Loucy (cell line): ENCODE measurements at regions not wholly inside any gene's neighbourhood (a gene's known extent, or its start where the extent isn't known, plus 50 kb on each side); places are given as distances from the start of the nearest gene placed in this dataset.

Experiments
- H2AFZ ChIP-seq: fragments of 200-600 bp; sonication (generic); 2 replicates; pipeline ENCODE4 v1.6.0; 2016; ENCODE audit warnings: antibody characterized with exemption, mild to moderate bottlenecking, low read length, moderate library complexity
- H3F3A ChIP-seq: fragments of 200-600 bp; 2 replicates; pipeline ENCODE4 v1.6.0; 2016; ENCODE audit warnings: antibody characterized with exemption, low read depth, mild to moderate bottlenecking
- H3K27me3 ChIP-seq: fragments of 200-600 bp; sonication (generic); 2 replicates; pipeline ENCODE4 v1.6.1; 2014; ENCODE audit warnings: low read length, mild to moderate bottlenecking; ENCODE audit not compliant: insufficient read depth, poor library complexity, severe bottlenecking
- H3K36me3 ChIP-seq: fragments of 200-600 bp; sonication (generic); 2 replicates; pipeline ENCODE4 v1.6.1; 2016; ENCODE audit warnings: low read length; ENCODE audit not compliant: insufficient read depth
- H3K4me1 ChIP-seq: fragments of 200-600 bp; sonication (generic); 2 replicates; pipeline ENCODE4 v1.5.1; 2014; ENCODE audit warnings: low read length, mild to moderate bottlenecking; ENCODE audit not compliant: insufficient read depth, poor library complexity, severe bottlenecking
- H3K4me2 ChIP-seq: fragments of 200-600 bp; sonication (generic); 2 replicates; pipeline ENCODE4 v1.6.0; 2014; ENCODE audit warnings: antibody characterized with exemption, low read length, low read depth, mild to moderate bottlenecking; ENCODE audit not compliant: poor library complexity, severe bottlenecking
- H3K4me3 ChIP-seq: fragments of 200-600 bp; sonication (generic); 2 replicates; pipeline ENCODE4 v1.5.1; 2014; ENCODE audit warnings: low read length, mild to moderate bottlenecking, mixed read lengths; ENCODE audit not compliant: poor library complexity, severe bottlenecking
- H3K79me2 ChIP-seq: fragments of 200-600 bp; sonication (generic); 2 replicates; pipeline ENCODE4 v1.6.1; 2014; ENCODE audit warnings: low read length; ENCODE audit not compliant: insufficient read depth
- H3K9ac ChIP-seq: fragments of 200-600 bp; sonication (generic); 2 replicates; pipeline ENCODE4 v1.6.0; 2014; ENCODE audit warnings: mild to moderate bottlenecking, low read depth, low read length, moderate library complexity; ENCODE audit not compliant: poor library complexity, severe bottlenecking
- H3K9me2 ChIP-seq: fragments of 200-600 bp; sonication (generic); replicated peaks from 2 replicates; pipeline ENCODE4 v1.6.1; 2016; ENCODE audit warnings: low read depth, low read length, mixed read lengths
- H3K9me3 ChIP-seq: fragments of 200-600 bp; sonication (generic); 2 replicates; pipeline ENCODE4 v1.6.1; 2014; ENCODE audit warnings: mild to moderate bottlenecking, antibody characterized with exemption, low read length, low read depth; ENCODE audit not compliant: insufficient read depth
- H4K20me1 ChIP-seq: fragments of 200-600 bp; sonication (generic); 2 replicates; pipeline ENCODE4 v1.6.0; 2014; ENCODE audit warnings: antibody characterized with exemption, low read length, mild to moderate bottlenecking; ENCODE audit not compliant: insufficient read depth, poor library complexity, severe bottlenecking
- CTCF ChIP-seq: fragments of 200-600 bp; sonication (generic); conservative IDR thresholded peaks from 2 replicates; pipeline ENCODE4 v1.5.1; 2014; ENCODE audit warnings: mild to moderate bottlenecking, antibody characterized with exemption, low read length
- EZH2phosphoT487 ChIP-seq: fragments of 200-600 bp; IDR thresholded peaks from 2 replicates; pipeline ENCODE4 v1.6.1; 2018; ENCODE audit warnings: antibody characterized with exemption, mild to moderate bottlenecking, moderate library complexity, borderline replicate concordance

DNA sequence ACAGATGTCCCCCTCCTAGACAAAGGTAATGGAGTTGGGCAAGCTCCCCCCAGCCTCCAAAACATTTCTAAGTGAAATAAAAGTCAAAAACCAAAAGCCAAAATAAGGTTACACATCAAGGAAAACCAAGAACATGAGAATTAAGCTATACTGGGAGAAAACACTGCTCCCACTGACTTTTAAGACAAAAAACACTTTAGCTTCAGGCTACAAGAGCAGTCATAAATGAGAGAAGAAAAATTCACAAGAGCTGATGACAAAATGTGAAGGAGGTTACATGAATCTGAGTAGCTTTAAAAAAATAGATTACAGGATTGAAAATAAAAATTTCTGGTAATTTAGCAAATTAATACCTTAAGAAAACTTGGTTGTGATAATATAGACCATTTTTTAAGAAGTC is 1370.3 kb upstream of the CDH9 start:
- Histone ChIP-seq H3K4me1 (no peaks in the 10 kb centered on the region), H3K4me2 (no peak overlapping the region), H3K9me2 (no peaks in the 10 kb centered on the region), H4K20me1 (no peaks in the 10 kb centered on the region), H3K27me3 (no peaks in the 10 kb centered on the region), H2AFZ (no peak overlapping the region), H3K9me3 (no peaks in the 10 kb centered on the region), H3K79me2 (no peaks in the 10 kb centered on the region), H3K9ac (no peak overlapping the region), H3K4me3 (no peak overlapping the region), H3K36me3 (no peaks in the 10 kb centered on the region), H3F3A (no peaks in the 10 kb centered on the region)
- no peak for TF ChIP-seq CTCF
- TF ChIP-seq EZH2phosphoT487, result no peak

DNA sequence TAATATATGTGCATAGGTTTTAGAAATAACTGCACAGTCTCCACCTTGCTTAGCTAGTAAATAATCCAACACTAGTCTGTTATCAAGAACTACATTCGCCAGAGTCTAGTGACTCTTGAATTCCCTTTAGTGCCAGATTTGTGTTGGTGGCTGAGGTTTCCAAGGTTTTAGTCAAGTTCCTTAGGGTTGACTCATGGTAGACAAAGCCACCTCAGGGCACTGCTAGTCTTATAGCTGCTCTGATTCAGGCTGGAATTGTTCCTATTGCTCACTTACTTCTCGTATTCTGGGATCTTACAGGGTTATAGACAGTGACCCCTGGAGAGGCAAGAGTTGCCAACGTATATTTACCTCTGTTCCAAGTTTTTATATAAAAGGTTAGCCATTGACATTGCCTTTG is 1369.8 kb upstream of the CDH9 start:
- TF ChIP-seq EZH2phosphoT487, result no peak
- no peak for TF ChIP-seq CTCF
- Histone ChIP-seq H3F3A (no peaks in the 10 kb centered on the region), H3K27me3 (no peaks in the 10 kb centered on the region)

DNA sequence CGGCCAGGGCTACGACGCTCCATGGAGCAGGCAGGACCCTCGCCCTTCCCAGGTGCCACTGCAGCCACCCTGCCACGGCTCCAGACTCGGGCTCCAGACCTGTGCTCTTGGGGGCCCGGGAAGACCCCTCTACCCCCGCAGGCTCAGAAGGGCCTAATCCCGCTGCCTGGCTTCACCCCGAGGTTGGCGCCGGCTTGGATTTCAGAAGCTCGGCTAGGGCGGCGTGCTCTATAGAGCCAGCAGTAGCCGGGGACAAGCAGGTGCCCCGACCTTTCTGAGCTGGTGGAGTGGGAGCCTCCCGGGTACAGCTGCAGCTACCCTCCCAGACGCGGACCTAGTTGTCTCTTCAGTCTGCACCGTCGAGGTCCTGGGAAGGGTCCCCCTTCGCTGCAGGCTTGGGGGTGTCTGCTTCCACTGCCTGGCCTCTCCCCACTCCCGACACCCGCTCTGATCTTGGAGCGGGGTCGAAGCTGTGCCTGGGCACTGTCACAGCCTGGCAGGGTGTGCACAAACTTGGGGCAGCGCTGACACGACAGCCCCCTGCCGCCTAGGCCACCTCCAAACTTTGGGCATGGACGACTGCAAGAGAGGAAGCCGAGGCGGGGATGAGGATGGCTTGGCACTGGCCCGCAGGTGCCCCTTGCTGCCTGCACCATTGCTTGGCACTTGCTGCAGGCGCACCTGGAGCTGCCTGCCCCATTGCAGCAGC is 1366.1 kb upstream of the CDH9 start:
- no peaks in the 10 kb centered on the region for H3K79me2 ChIP-seq
- H3K9me2 ChIP-seq, result no peaks in the 10 kb centered on the region
- H3K4me3 ChIP-seq, result no peak overlapping the region
- H3K36me3 ChIP-seq, result no peaks in the 10 kb centered on the region
- H3K27me3 ChIP-seq, result no peaks in the 10 kb centered on the region
- no peak overlapping the region for H3K9ac ChIP-seq
- no peak overlapping the region for H2AFZ ChIP-seq
- H3K4me1 ChIP-seq, result no peaks in the 10 kb centered on the region
- no peaks in the 10 kb centered on the region for H3F3A ChIP-seq
- no peaks in the 10 kb centered on the region for H4K20me1 ChIP-seq
- no peak overlapping the region for H3K4me2 ChIP-seq
- no peaks in the 10 kb centered on the region for H3K9me3 ChIP-seq
- TF ChIP-seq EZH2phosphoT487 (no peak), CTCF (no peak)

More for the DNA sequence above, 1369.8 kb upstream of the CDH9 start:
- Histone ChIP-seq H3K79me2 (no peaks in the 10 kb centered on the region), H3K9ac (no peak overlapping the region), H3K4me1 (no peaks in the 10 kb centered on the region), H3K4me2 (no peak overlapping the region), H3K9me3 (no peaks in the 10 kb centered on the region), H2AFZ (no peak overlapping the region), H3K4me3 (no peak overlapping the region), H4K20me1 (no peaks in the 10 kb centered on the region), H3K36me3 (no peaks in the 10 kb centered on the region), H3K9me2 (no peaks in the 10 kb centered on the region)
